Tibial nerve (tissue), 4 donors: ENCODE measurements at regions not wholly inside any gene's neighbourhood (a gene's known extent, or its start where the extent isn't known, plus 50 kb on each side); places are given as distances from the start of the nearest gene placed in this dataset.

Experiments
- DNase-seq, 2 donors: peaks; one replicate each; pipeline ENCODE4 v3.0.0-alpha.2; 2019; ENCODE audit warnings: low spot score in 2 of 2
- H3K27ac ChIP-seq, 4 donors: fragments of 200-600 bp; sonication (generic) in 3 of 4; one replicate each; pipeline ENCODE4 v1.5.1; 2017 to 2019; ENCODE audit warnings: mild to moderate bottlenecking in 1 of 4
- H3K27me3 ChIP-seq, 2 donors: fragments of 200-600 bp; sonication (generic) in 1 of 2; one replicate each; pipeline versions ENCODE4 v1.5.1 to v1.6.0; 2017 to 2019
- H3K36me3 ChIP-seq, 3 donors: fragments of 200-600 bp; sonication (generic); one replicate each; pipeline ENCODE4 v1.5.1; 2018 to 2019
- H3K4me1 ChIP-seq, 4 donors: fragments of 200-600 bp; sonication (generic) in 3 of 4; one replicate each; pipeline ENCODE4 v1.5.1; 2017 to 2019
- H3K4me3 ChIP-seq, 4 donors: fragments of 200-600 bp; sonication (generic) in 3 of 4; one replicate each; pipeline ENCODE4 v1.5.1; 2017 to 2019; ENCODE audit warnings: mild to moderate bottlenecking in 1 of 4, moderate library complexity in 1 of 4
- H3K9me3 ChIP-seq, 4 donors: fragments of 200-600 bp; sonication (generic) in 3 of 4; one replicate each; pipeline ENCODE4 v1.5.1; 2017 to 2019
- CTCF ChIP-seq, 5 experiments: fragments of 200-600 bp in 3 of 5; fragments of 450-650 bp in 2 of 5; sonication (generic) in 3 of 5; IDR thresholded peaks; one replicate each; pipeline ENCODE4 v1.5.1; 2016 to 2019; ENCODE audit warnings: antibody characterized with exemption in 5 of 5, mild to moderate bottlenecking in 3 of 5, moderate library complexity in 2 of 5
- EP300 ChIP-seq, 2 donors: sonication (generic); formaldehyde crosslinking; IDR thresholded peaks; one replicate each; pipeline ENCODE4 v1.6.1; 2017; ENCODE audit warnings: antibody characterized with exemption in 2 of 2, mild to moderate bottlenecking in 1 of 2
- POLR2A ChIP-seq, 2 donors: fragments of 450-650 bp; IDR thresholded peaks; one replicate each; pipeline ENCODE4 v1.6.1; 2017; ENCODE audit warnings: antibody characterized with exemption in 2 of 2, mild to moderate bottlenecking in 2 of 2, moderate library complexity in 2 of 2
- WGBS, 2 donors: methylation state at CpG; one replicate each; pipeline ENCODE4 v1.1.5; 2018; 5-methylcytosine and 5-hydroxymethylcytosine counted together

DNA sequence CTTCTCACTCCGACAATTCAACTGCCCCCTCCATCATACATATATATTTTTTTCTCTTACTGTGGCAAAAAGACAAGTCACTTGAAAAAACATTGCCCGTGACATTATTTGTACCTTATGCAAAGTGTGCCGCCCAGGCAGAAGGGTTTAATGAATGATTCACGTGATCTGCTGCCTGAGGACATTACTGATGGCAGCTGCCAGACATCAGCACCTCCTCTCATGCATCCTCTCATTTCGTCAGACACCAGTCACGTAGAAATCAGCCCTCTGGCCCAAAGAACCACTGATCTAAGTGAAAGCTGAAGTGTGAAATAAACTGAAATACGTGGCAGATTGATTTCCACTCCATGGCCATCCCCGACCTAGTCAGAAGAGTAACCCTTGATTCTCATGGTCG lies 218.8 kb upstream of the PDE10A start:
- Histone ChIP-seq H3K27ac (no peak overlapping the region), H3K36me3 (no peaks in the 10 kb centered on the region), H3K9me3 (peaks cover 0 to 7% (median 0%) of the 10 kb centered on the region in 4 donors), H3K27me3 (no peaks in the 10 kb centered on the region), H3K4me1 (peaks cover 0 to 10% (median 0%) of the 10 kb centered on the region in 4 donors), H3K4me3 (no peak overlapping the region)
- 87 to 90% methylated on average over 9 of the region's 9 CpGs for WGBS, 2 donors
- TF ChIP-seq CTCF (IDR thresholded peaks at IDR 0.05), result no peak
- no peak for TF ChIP-seq EP300 (IDR thresholded peaks at IDR 0.05)
- TF ChIP-seq POLR2A (IDR thresholded peaks at IDR 0.05), result no peak
- DNase-seq, result no peak

- peaks cover 0 to 18% (median 0%) of the 10 kb centered on the region in 4 donors for H3K4me1 ChIP-seq
- H3K36me3 ChIP-seq, result no peaks in the 10 kb centered on the region
- H3K9me3 ChIP-seq, result peaks cover 0 to 7% (median 0%) of the 10 kb centered on the region in 4 donors
- no peak for TF ChIP-seq EP300 (IDR thresholded peaks at IDR 0.05)
- no peak for TF ChIP-seq POLR2A (IDR thresholded peaks at IDR 0.05)
- no peak for TF ChIP-seq CTCF (IDR thresholded peaks at IDR 0.05)
- no peak overlapping the region for H3K27ac ChIP-seq
- H3K4me3 ChIP-seq, result no peak overlapping the region
- H3K27me3 ChIP-seq, result no peaks in the 10 kb centered on the region
- WGBS, 2 donors, result 28 to 34% methylated on average over 2 of the region's 2 CpGs
- DNase-seq, result no peak
These were observed 217.6 kb upstream of the PDE10A start for GRCh38 chr6:165880686-165881085.

DNA sequence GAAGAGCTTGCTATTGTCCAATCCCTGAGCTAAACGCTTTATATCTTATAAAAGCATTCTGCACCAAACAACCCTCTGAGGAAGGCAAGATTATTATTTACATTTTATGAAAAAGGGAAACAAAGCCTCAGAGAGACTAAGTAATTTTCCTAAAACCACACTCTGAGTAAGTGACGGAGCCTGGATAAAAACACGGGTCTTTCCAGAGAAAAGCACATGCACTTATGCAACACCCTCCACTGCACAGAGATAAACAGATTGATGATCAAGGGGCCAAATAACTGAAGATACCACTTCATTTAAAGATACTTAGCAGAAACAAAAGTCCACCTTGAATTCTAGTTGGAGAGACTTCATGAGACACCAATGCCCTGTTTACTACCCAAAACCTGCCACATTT lies 214.7 kb upstream of the PDE10A start:
- TF ChIP-seq EP300 (IDR thresholded peaks at IDR 0.05) (peak in 1 of 2 donors; percentile 11), POLR2A (IDR thresholded peaks at IDR 0.05) (no peak)
- no peak overlapping the region for H3K27ac ChIP-seq

GRCh38 chr6:165877192-165877591 lies 214.2 kb upstream of the PDE10A start:
- TF ChIP-seq CTCF (IDR thresholded peaks at IDR 0.05) (no peak), POLR2A (IDR thresholded peaks at IDR 0.05) (no peak), EP300 (IDR thresholded peaks at IDR 0.05) (no peak)
- Histone ChIP-seq H3K4me3 (no peak overlapping the region), H3K4me1 (peaks cover 0 to 17% (median 0%) of the 10 kb centered on the region in 4 donors), H3K27me3 (no peaks in the 10 kb centered on the region), H3K36me3 (no peaks in the 10 kb centered on the region), H3K9me3 (peaks cover 0 to 7% (median 0%) of the 10 kb centered on the region in 4 donors), H3K27ac (peak overlapping the region in 1 of 4 donors; percentile 3)
- no peak for DNase-seq
- WGBS, 2 donors, result 50 to 55% methylated on average over 5 of the region's 5 CpGs

More for the DNA sequence above, 214.7 kb upstream of the PDE10A start:
- H3K27me3 ChIP-seq, result no peaks in the 10 kb centered on the region
- H3K4me3 ChIP-seq, result no peak overlapping the region
- H3K9me3 ChIP-seq, result peaks cover 0 to 7% (median 0%) of the 10 kb centered on the region in 4 donors
- H3K36me3 ChIP-seq, result no peaks in the 10 kb centered on the region
- peaks cover 0 to 15% (median 0%) of the 10 kb centered on the region in 4 donors for H3K4me1 ChIP-seq
- 66 to 76% methylated on average over 3 of the region's 3 CpGs for WGBS, 2 donors
- no peak for DNase-seq

- 5 to 15% methylated on average over 6 of the region's 6 CpGs for WGBS, 2 donors
- Histone ChIP-seq H3K9me3 (peaks cover 0 to 7% (median 0%) of the 10 kb centered on the region in 4 donors), H3K4me3 (no peak overlapping the region), H3K36me3 (no peaks in the 10 kb centered on the region), H3K4me1 (peaks cover 0 to 20% (median 0%) of the 10 kb centered on the region in 4 donors), H3K27ac (no peak overlapping the region), H3K27me3 (no peaks in the 10 kb centered on the region)
- TF ChIP-seq CTCF (IDR thresholded peaks at IDR 0.05) (no peak), EP300 (IDR thresholded peaks at IDR 0.05) (peak in 1 of 2 donors; percentile 69), POLR2A (IDR thresholded peaks at IDR 0.05) (no peak)
- DNase-seq, result peak; percentile 45 to 63
These were observed 213.5 kb upstream of the PDE10A start for GRCh38 chr6:165876588-165876987.
